HG03045 (cell line): ENCODE measurements at regions not wholly inside any gene's neighbourhood (a gene's known extent, or its start where the extent isn't known, plus 50 kb on each side); places are given as distances from the start of the nearest gene placed in this dataset.
"Not testable (repeated sequence)": the region's sequence is repeated elsewhere in the genome, so short reads cannot be mapped to it uniquely, and the experiment has no call there.

Experiments
- ATAC-seq: cut with Tn5 transposase; IDR thresholded peaks from one replicate; pipeline ENCODE4 v1.9.1; 2021; ENCODE audit warnings: mild to moderate bottlenecking, moderate library complexity; ENCODE audit not compliant: unreplicated experiment

DNA sequence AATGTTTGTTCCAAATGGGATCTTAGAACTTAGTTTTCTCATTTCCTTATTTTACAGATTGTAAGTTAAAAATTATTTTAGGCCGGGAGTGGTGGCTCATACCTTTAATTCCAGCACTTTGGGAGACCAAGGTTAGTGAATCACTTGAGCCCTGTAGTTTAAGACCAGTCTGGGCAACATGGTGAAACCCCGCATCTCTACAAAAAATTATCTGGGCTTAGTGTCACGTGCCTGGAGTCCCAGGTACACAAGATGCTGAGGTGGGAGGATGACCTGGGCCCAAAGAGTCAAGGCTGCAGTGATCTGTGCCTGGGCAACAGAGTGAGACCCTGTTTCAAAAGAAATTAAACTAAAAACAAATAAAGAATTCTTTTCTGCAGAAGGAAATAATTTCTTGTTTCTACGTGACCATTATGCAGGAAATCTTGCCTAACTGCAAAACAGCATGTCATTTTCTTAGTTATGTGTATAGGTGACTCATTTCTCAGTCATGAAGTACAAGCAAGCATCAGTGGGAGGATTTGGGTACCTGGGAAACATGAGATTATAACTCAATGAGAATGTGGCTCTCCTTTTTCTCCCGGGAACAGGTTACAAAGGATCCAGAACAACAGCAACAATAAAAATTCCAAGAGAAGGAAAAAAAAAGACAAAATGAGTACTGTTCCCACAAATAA, 375.1 kb upstream of the ST8SIA4 start:
- no peak for ATAC-seq

DNA sequence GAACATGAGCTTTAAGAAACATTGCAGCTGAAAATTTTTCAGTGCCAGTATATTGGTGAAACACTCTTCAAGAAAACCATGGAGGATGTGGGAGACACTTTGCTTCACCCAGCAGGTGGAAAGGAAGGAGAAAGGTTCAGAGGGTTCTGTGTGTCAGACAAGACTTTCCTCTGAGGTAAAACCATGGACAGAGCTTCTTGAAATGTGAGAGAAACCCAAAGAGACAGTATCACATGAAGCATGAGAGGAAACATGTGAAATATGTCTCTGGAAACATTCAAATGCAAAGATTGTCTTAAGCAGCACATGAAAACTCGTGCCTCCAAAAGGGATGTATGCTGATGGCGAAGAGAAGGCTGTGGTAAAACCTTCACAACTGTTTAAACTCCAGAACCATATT, 368.9 kb upstream of the ST8SIA4 start:
- no peak for ATAC-seq

DNA sequence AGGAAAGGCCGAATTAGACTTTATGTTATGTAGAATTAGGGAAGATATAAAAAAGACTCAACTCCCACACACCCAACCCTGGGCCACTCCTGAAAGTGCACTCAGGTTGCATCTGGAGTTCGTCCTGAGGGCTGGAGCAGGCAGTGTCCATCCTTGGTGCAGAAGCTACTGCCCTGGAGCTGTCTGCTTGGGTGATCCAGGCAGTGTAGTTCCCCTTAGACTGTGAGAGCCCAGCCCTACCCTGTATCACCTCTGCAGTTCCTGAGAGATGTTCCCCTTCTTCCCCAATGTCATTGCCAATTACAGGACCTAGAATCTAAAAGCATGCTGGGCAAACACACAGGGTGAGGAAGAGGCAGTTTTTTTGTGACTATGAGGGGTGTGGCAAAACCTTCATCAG, 368.3 kb upstream of the ST8SIA4 start:
- no peak for ATAC-seq

DNA sequence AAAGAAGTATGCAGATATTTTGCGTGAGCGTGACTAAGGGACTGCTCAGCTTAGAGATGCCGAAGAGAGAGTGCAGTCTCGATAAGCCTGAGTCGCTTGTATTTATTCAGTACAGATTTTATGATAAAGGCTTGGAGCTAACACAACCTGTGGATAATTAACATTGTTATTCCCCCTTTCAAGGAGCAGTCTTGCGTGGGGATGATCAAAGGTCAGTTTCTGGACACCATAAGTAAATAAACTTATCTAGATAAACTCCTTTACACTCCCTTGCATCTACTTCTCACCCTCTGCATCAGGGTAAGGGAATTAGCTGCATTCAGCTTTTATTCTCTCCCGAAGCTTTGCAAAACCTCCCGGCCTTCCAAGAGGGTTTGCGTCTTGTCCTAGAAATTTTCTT, 357.8 kb upstream of the ST8SIA4 start:
- ATAC-seq, result no peak

DNA sequence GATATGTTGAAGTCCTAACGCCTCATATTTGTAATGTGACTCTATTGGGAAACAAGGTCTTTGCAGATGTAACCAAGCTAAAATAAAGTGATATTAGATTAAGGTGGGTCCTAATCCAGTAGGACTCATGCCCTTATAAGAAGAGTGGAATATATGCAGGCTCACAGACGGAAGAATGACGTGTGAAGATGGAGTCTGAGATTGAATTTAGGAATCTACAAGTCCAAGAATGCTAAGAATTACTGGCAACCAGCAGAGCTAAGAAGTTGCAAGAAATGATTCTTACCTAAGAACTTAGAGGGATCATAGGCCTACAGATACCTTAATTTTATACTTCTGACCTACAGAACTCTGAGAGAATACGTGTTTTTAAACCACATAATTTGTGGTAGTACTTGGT, 350.0 kb upstream of the ST8SIA4 start:
- no peak for ATAC-seq

DNA sequence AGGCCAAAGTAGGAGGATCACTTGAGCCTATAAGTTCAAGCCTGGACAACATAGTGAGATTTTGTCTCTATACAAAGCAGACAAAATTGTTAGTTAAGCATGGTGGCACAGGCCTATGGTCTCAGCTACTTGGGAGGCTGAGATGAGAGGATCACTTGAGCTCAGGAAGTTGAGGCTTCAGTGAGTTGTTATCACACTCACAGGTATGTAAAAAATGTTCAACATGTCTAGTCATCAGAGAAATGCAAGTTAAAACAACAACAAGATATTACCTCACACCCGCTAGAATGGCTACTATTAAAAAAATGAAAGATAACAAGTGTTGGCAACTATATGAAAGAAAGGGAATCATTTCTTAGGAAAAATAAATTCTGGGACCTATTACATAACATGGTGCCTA, 341.5 kb upstream of the ST8SIA4 start:
- no peak for ATAC-seq

DNA sequence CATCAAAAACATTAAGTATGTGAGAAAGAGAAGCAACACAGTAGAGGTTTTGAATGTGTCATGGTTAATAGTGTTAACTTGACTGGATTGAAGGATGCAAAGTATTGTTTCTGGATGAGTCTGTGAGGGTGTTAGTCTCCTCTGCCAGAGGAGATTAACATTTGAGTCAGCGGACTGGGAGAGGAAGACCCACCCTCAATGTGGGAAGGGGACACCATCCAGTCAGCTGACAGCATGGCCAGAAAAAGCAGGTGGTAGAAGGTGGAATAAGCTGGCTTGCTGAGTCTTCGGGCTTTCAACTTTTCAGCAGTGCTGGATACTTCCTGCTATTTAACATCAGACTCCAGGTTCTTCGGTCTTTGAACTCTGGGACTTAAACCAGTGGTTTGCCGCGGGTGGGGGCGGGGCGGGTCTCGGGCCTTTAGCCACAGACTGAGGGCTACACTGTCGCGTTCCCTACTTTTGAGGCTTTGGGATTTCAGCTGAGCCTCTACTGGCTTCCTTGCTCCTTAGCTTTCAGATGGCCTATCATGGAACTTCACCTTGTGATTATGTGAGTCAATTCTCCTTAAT, 309.9 kb upstream of the ST8SIA4 start:
- no peak for ATAC-seq

DNA sequence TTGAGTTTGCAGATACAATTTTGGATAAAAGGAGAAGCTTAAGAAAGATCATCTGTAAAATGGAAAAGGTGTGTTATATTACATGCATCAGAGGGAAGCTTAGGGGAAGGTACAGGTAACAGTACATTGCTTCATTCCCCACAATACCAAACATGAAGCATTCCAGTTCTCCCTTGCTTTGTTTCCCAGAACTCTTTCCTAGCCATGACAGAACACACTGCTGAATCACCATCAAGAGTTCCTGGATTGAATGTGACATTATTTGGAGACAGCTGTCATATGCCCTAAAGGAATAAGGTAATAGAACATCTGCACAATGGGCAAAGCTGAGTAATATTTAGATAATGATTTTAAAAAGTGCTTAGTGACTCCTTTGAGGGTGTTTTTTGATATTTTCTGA, 303.5 kb upstream of the ST8SIA4 start:
- no peak for ATAC-seq

DNA sequence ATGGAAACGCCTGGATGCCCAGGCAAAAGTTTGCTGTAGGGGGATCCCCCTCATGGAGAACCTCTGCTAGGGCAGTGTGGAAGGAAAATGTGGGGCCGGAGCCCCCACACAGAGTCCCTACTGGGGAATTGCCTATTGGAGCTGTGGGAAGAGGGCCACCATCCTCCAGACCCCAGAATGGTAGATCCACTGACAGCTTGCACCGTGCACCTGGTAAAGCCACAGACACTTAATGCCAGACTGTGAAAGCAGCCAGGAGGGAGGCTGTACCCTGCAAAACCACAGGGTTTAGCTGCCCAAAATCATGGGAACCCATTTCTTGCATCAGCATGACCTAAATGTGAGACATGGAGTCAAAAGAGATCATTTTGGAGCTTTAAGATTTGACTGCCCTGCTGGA, 302.0 kb upstream of the ST8SIA4 start:
- not testable (repeated sequence) for ATAC-seq

DNA sequence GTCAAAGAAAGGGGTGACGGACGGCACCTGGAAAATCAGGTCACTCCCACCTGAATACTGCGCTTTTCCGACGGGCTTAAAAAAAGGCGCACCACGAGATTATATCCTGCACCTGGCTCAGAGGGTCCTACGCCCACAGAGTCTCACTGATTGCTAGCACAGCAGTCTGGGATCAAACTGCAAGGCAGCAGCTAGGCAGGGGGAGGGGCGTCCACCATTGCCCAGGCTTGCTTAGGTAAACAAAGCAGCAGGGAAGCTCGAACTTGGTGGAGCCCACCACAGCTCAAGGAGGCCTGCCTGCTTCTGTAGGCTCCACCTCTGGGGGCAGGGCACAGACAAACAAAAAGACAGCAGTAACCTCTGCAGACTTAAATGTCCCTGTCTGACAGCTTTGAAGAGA, 277.3 kb upstream of the ST8SIA4 start:
- not testable (repeated sequence) for ATAC-seq

DNA sequence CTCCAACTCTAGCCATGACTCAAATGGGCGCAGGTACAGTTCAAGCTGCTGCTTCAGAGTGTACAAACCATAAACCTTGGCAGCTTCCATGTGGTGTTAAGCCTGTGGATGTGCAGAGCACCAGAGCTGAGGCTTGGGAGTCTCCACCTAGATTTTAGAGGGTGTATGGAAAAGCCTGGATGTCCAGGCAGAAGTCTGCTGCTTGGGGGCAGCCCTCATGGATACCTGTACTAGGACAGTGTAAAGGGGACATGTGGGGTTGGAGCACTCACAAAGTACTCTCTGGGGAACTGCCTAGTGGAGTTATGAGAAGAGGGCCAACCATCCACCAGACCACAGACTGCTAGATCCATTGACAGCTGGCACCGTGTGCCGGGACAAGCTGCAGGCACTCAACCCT, 273.5 kb upstream of the ST8SIA4 start:
- ATAC-seq, result no peak

DNA sequence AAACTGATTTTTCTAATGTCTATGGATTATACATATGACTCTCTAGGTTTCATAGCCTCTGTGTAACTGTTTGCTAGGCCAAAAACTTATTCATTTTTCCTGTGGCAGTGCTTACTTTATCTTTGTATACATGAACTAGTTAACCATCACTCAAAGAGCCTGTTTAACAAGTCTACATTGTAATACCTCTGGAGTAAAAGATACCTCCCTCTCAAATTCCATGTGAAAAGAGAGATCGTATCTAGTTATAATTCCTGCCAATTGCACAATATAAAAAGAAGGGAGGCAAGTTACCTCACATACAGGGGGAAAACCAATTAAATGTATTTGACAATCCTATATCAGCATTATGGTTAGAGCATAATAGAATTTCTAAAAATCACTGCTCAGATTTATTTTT, 271.9 kb upstream of the ST8SIA4 start:
- no peak for ATAC-seq

DNA sequence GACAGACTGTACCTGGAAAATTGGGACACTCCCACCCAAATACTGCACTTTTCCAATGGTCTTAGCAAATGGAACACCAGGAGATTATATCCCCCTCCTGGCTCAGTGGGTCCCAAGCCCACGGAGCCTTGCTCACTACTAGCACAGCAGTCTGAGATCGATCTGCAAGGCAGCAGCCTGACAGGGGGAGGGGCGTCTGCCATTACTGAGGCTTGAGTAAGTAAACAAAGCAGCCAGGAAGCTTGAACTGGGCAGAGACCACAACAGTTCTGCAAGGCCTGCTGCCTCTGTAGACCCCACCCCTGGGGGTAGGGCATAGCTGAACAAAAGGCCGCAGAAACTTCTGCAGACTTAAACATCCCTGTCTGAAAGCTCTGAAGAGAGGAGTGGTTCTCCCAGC, 260.0 kb upstream of the ST8SIA4 start:
- no peak for ATAC-seq

DNA sequence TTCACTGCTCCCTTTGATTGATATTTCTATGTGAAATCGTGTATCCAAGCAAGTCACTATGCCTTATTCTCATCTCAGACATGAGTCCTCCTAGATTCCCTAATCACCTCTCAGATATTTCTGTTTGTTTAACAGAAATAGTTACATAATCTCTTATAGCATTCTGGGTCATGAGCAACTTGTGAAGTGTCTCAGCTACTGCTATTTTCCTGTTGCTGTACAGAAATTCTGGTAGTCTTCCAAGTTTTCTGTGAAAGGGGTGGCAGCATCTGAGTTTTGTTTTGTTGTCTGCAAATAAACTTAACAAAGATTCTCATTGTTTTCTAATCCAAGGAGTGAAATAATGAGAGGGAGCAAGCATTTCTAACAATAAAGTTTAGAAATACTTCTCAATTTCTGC, 256.9 kb upstream of the ST8SIA4 start:
- ATAC-seq, result no peak

DNA sequence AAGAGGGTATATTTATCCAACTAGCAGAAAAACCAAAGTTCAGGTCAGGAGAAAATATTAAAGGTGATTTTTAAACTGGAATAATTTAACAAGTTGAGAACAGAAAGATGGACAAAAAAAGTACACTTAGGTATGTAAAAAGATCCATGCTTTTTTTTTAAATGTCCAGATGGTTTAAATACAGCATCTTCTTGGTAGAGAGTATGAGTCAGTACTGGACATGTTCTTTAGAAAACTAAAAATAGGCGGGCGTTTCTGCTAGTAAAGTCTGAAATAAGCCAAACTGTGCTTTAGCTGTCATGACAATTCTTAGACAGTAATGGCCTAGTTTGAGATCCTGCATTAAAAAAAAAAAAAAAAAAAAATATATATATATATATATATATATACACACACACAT, 255.9 kb upstream of the ST8SIA4 start:
- no peak for ATAC-seq

DNA sequence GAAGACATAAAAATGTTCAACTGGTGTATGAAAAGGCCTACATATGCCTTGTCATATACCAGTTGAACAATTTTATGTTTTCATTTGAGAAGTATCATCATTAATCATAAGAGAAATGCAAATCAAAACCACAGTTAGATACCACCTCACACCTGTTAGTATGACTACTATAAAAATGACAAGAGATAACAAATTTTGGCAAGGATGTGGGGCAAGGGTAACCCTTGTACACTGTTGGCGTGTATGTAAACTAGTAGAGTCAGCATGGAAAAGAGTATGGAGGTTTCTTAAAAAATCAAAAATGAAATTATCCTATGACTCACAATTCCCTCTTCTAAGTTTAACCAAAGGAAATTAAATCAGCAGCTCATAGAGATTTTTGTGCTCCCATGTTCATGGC, 250.4 kb upstream of the ST8SIA4 start:
- no peak for ATAC-seq

DNA sequence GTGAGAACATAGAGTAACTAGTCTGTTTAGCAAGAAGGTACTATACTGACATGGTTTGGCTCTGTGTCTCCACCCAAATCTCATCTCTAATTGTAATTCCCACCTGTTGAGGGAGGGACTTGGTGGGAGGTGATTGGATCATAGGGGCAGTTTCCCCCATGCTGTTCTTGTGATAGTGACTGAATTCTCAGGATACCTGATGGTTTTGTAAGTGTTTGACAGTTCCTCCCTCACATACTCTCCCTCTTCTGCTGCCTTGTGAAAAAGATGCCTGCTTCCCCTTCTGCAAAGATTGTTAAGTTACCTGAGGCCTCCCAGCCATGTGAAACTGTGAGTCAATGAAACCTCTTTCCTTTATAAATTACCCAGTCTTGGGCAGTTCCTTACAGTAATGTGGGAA, 240.4 kb upstream of the ST8SIA4 start:
- ATAC-seq, result no peak

DNA sequence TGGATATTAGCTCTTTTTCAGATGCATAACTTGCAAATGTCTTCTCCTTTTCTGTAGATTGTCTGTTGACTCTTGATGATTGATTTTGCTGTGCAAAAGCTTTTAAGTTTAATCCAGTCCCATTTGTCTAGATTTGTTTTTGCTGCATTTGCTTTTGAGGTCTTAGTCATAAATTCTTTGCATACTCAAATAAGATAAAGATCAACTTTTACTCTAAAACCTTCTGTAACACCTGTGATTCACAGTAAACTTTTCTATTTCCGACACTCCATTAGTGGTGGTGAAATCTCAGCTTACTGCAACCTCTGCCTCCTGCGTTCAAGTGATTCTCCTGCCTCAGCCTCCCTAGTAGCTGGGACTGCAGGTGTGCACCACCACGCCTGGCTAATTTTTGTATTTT, 239.0 kb upstream of the ST8SIA4 start:
- ATAC-seq, result no peak

DNA sequence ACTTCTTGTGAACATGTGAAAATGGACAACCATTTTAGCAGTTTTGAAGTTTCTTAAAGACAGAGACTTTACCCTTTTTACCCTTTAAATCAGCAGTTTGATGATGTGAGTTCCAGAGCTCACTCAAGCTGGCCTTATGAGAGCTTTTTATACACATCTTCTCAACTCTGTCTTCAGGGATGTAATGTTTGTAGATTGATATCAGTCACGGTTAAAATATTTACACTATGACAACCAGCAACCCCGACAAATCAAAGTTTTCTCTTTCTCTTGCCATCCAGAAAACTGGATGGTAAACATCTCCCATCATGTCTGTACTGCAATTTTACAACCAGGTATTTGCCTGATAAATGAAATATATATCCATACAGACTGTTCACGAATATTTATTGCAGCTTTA, 233.4 kb upstream of the ST8SIA4 start:
- no peak for ATAC-seq

DNA sequence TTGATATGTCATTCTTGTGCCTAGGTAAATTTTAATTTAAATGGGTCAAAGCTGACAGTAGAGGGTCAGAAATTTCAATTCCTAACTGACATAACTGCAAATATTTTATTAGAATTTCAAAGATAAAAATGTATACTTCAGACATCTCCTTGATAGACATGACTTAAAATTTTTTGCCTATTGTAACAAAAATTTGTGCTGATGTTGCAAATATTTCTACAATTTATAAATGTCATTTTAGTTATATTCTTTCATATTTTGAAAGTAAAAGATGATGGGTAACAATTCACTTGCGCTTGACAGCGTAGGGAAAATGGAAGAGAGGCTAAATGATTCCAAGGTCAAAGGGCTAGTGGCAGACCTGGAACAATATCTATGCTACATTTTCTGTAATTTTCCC, 220.3 kb upstream of the ST8SIA4 start:
- no peak for ATAC-seq

DNA sequence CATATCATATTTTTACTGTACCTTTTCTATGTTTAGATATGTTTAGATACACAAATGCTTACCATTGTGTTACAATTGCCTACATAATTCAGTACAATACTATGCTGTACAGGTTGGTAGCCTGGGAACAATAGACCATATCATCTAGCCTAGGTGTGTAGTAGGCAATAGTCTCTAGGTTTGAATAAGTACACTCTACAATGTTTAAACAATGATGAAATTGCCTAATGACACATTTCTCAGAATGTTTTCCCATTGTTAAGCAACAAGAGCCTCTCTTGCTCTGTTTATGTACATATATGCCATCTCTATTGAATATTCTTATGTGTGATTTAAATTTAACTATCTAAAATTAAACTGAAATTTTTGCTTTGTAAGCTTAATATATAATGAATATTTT, 209.6 kb upstream of the ST8SIA4 start:
- ATAC-seq, result no peak

DNA sequence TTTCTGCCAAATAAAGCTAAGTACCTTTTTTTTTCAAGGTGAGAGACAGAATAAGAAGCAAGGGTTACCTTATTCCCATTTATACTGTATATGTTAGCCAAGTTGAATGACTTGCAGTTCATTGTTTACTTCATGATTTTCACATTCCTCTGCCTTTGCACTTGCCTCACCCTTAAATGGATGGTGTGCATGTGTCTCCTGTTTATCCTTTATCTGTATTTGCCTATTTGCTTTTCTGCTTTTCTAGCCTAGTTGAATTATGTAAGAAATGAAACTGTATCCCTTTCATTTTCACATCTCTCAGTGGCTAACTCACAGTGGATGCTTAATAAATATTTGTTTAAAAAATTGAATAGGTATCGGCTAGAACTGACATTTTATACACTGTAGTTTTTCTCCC, 200.8 kb upstream of the ST8SIA4 start:
- no peak for ATAC-seq

DNA sequence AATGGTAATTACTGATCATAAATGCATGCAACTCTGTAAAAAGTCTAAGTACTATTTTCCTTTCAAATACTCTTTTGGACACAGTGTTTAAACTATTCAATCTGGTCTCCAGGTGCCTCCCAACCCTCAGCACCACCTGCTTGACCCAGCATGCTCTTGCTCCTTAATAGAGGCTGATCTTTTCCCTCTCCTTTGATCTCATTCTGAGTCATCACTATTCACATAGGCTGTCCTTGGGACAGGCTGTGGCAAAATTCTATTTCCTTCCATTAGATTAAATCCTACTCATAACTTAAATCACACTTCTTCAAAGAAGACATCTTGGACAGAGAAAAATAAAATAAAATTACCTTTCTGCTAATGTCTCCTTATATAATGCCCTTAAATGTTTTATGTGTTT, 199.4 kb upstream of the ST8SIA4 start:
- ATAC-seq, result no peak
